DMS 273 (cell line): ENCODE measurements at regions not wholly inside any gene's neighbourhood (a gene's known extent, or its start where the extent isn't known, plus 50 kb on each side); places are given as distances from the start of the nearest gene placed in this dataset.
A peak's percentile ranks its signal among the peaks of the same experiment; 100 is the strongest.
"Not testable (repeated sequence)": the region's sequence is repeated elsewhere in the genome, so short reads cannot be mapped to it uniquely, and the experiment has no call there.

Experiments used
- DNase-seq: peaks from one replicate; lab custom pipeline; 2025; ENCODE audit not compliant: unreplicated experiment; lab: John Stamatoyannopoulos, UW

DNA sequence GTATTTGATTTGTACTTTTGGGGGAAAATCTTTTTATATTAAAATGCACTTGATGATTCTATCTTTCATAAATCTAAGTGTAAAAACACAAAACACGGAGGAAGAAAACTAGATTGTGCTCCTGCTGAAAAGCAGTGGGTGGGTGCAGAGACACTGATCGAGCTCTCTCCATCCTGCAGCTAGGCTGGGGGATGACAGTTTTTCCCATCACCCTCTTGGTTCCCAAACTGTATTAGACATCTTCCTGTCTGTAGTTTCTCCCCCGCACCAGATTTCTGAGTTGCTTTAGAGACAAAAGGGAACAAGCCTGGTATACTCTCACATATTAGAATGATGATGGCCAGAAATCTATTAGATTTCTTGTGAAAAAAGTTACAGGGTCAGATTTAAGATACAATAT lies 99.6 kb downstream of the FAM114A2 start:
- DNase-seq: no peak

- no peak for DNase-seq
These were observed 100.4 kb downstream of the FAM114A2 start for GRCh38 chr5:153938191-153938842.

DNA sequence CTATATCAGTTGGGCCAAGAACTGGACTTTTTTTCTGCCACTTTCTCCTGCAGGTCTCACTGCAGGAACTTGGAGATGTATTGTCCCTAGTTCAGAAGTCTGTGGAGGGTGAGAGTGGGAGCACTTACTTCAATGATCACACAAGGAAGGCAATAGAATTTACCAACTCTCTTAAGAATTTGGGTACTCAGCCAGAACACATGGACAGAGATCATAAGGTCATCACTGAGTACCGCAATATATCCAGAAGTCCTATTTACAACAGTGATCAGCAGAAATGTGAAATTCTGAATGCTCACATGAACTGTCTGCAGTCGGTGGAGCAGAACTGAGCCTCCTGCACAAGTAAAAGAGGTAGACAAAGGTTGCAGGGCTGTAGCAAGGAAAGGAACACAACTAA lies 101.0 kb downstream of the FAM114A2 start:
- no peak for DNase-seq

DNA sequence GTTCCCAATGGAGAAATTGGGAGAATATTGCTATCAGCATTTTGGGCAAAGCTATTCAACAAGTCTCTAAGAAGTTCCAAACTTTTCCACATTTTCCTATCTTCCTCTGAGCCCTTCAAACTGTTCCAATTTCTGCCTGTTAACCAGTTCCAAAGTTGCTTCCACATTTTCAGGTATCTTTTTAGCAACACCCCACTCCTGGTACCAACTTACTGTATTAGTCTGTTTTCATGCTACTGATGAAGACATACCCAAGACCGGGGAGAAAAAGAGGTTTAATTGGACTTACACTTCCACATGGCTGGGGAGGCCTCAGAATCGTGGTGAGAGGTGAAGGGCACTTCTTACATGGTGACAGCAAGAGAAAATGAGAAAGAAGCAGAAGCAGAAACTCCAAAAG lies 103.6 kb downstream of the FAM114A2 start:
- DNase-seq: not testable (repeated sequence)

GRCh38 chr5:153926201-153926600 lies 112.5 kb downstream of the FAM114A2 start:
- no peak for DNase-seq

DNA sequence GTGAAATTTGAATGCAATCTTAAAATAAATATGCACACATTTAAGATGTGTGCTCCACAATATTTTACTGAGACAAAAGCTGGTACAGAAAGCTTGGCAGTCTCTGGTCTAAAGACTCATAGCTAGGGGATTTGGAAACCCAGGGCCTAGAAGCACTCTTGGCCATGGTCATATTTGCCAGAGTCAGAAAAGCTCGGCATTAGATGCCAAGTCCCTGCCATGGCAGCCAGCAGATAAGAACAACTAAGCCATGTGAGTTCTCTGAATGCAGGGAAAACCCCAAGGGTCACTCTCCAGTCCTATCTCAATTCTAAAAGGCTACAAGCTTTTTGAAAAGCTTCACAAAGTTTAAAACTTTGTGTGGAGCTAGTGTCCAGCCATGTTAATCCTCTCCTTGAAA lies 119.5 kb downstream of the FAM114A2 start:
- no peak for DNase-seq

- DNase-seq: no peak
These were observed 131.4 kb downstream of the FAM114A2 start for GRCh38 chr5:153907170-153907775.

GRCh38 chr5:153905219-153905618 lies 133.5 kb downstream of the FAM114A2 start:
- DNase-seq: peak; percentile 10

GRCh38 chr5:153903321-153903720 lies 135.4 kb downstream of the FAM114A2 start:
- DNase-seq: no peak

- DNase-seq: no peak
These were observed 136.7 kb downstream of the FAM114A2 start for GRCh38 chr5:153902016-153902415.

GRCh38 chr5:153901449-153901848 lies 137.3 kb downstream of the FAM114A2 start:
- DNase-seq: no peak

DNA sequence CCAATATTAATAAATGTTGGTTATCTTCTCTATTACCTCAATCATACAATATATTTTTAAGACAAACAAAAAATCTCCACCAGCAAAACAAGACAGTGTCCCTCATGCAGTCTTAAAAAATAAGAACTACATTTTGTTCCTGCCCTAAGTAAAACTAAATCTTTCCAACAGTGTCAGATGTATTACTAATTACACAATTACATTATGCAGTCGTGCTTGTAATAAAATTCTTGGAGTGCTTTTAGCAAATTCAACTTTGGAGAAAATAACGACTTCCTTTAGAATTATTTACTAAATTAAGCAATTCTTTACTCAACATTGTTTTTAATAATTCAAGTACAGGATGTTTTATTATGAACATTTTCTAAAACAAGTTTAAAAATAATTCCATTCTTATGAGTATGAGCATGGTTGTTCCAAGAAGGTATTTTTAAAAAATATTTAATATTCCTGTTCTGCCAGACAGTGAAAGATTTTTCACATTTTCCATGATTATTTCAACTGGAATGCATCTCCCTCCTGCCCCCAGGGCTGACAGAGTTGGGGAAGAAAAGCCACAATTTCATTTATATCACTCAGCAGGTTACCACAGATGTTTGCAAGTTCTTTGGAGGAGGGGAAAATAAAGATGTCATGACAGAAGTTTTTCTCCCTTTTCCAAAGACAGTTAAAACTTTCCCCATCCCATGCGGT lies 137.9 kb downstream of the FAM114A2 start:
- DNase-seq: no peak

DNA sequence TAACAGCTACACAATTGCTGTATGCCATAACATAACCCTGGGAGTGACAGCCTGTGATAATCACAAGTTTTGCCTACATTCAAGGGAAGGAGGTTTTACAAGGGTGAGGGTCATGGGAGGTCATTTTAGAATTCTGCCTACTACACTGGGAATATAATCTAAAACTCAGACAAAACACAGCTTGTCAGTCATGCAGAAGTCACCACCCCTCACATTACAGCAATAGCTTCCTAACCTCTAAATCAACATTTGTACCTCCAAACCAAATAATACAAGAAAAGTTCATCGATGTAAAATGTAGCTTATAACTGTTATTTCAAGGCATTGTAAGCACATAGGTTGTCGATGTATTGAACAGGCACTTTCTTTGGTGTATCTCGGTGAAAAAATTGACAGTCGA lies 139.0 kb downstream of the FAM114A2 start:
- no peak for DNase-seq

GRCh38 chr5:153896701-153897100 lies 142.0 kb downstream of the FAM114A2 start:
- peak; percentile 49 for DNase-seq

- no peak for DNase-seq
These were observed 142.6 kb downstream of the FAM114A2 start for GRCh38 chr5:153896117-153896516.

GRCh38 chr5:153895266-153895665 lies 143.4 kb downstream of the FAM114A2 start:
- no peak for DNase-seq

DNA sequence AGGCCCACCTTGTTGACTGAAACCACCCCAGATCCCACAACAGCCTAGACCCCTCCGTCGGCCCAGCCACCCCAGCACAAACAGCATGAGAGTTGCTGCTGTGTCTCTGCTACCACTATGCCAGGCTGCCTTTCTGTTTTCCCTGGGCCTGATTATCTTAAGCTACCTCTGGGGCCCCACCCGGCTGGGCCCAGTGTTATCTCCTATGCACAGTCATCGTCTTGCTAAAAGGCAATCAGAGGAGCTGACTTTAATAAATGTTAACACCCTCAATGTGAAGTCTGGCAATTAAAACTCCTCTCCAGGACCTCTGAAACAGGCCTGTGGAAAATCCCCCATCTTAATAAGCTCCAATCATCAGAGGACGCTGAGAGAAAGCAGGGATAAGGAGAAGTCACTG lies 144.9 kb downstream of the FAM114A2 start:
- DNase-seq: no peak

DNA sequence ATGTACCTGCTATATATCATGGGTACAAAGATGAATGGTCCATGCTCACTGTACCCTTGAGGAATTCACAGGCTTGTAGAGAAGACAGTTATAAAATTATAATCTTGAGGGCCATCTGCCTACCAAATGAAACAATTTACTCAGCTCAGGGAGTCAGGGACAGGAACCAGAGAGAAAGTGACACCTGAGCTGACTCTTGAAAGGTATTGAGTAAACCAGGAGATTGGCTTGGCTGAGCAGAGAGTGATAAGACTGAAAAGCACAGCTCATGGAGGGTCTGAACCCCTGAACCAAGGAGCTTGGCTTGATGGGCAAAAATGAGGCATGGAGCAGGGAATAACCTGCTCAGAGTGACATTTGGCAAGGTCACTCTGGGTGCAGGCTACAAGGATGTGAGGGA lies 147.3 kb downstream of the FAM114A2 start:
- no peak for DNase-seq

- no peak for DNase-seq
These were observed 149.9 kb downstream of the FAM114A2 start for GRCh38 chr5:153888781-153889180.

GRCh38 chr5:153885141-153885540 lies 153.6 kb downstream of the FAM114A2 start:
- DNase-seq: no peak

- no peak for DNase-seq
These were observed 154.1 kb downstream of the FAM114A2 start for GRCh38 chr5:153884612-153884957.

DNA sequence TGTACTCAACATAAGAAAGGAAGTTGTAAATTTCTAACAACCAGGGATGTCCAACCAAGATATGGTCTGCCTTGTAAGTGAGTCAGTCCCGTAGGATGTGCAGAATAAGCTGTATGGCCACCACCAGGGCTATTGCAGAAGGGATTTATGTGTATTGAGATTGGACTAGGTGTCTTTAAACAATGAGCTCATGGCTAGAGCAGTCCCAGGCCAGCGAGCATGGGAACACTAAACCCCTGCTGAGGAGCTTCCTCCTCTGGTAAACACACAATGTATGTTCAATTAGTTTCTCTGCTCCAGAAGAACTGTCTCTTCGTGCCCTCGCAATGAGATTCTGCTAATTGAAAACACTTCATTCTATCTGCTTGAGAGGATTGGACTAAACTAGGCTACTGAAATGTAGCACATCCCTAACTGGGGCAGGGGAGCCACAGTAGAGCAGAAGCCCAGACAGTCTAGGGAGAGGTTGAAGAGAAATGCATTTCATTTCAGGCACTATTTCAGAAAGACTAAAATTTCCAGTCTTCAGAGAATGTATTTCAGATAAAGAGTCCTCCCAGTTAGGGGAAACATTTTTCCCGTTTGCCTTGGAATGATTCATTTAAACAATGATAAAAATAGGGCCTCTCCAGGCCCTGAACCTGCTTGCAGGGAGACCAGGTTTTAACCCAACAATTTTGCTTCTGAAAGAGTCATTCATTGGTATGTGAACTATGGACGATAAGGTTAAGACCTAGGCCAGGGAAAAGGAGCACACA lies 154.7 kb downstream of the FAM114A2 start:
- no peak for DNase-seq
